Vagina (tissue), 2 donors: ENCODE measurements at regions not wholly inside any gene's neighbourhood (a gene's known extent, or its start where the extent isn't known, plus 50 kb on each side); places are given as distances from the start of the nearest gene placed in this dataset.

Source experiments
- POLR2A ChIP-seq, 2 donors: fragments of 450-650 bp; IDR thresholded peaks; one replicate each; pipeline ENCODE4 v1.6.1; 2017; ENCODE audit warnings: antibody characterized with exemption in 2 of 2, mild to moderate bottlenecking in 2 of 2, moderate library complexity in 2 of 2
- POLR2AphosphoS5 ChIP-seq, 2 donors: sonication (generic); formaldehyde crosslinking; IDR thresholded peaks; one replicate each; pipeline ENCODE4 v1.9.0; 2017; ENCODE audit warnings: antibody characterized with exemption in 2 of 2, mild to moderate bottlenecking in 2 of 2, low read depth in 1 of 2; ENCODE audit not compliant: insufficient read depth in 1 of 2
- TF ChIP-seq, protein P1 (sequence below), 3 experiments: fragments of 450-650 bp in 2 of 3; fragments of 200-600 bp in 1 of 3; sonication (generic) in 1 of 3; IDR thresholded peaks; one replicate each; pipeline ENCODE4 v1.5.1; 2017 to 2019; ENCODE audit warnings: antibody characterized with exemption in 3 of 3, mild to moderate bottlenecking in 2 of 3, moderate library complexity in 2 of 3

DNA sequence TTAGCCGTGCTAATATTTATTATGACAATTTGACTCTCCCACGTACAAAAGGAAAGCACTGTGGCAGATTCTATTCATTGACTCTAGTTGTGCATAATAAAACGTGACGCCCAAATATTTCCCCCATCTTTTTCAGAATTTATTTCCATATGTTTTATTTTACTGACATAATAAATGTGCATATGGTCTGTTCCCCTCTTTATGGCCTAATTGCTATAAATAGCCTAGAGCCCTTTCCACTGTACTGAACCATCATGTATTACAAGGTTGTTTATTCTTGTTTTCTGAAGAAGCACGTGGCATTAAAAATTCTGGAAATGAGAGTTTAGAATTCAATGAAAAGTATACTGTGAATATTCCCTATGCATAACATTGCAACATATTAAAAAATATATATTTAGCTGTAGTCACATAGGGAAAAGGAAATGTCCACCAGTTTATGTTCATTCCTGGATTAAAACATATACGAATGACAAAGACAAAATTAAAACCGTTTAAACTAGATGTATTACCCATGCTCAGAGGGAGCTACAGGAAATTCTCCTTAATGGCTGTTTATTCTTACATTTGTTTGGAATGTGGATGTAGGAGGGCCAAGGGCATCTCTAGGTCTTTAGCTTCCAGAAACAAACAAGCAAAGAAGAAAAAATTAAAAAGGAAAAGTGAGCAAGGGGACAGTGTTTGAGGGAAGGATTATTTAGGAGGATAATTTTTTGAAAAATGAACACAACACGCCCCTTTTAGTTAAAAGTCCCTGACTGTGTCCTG, 122.1 kb upstream of the MMADHC start:
- TF ChIP-seq POLR2AphosphoS5 (IDR thresholded peaks at IDR 0.05; ENCODE audit: insufficient read depth in 1 of 2, low read depth in 1 of 2) (no peak), POLR2A (IDR thresholded peaks at IDR 0.05) (no peak)
- TF ChIP-seq, protein P1, sequence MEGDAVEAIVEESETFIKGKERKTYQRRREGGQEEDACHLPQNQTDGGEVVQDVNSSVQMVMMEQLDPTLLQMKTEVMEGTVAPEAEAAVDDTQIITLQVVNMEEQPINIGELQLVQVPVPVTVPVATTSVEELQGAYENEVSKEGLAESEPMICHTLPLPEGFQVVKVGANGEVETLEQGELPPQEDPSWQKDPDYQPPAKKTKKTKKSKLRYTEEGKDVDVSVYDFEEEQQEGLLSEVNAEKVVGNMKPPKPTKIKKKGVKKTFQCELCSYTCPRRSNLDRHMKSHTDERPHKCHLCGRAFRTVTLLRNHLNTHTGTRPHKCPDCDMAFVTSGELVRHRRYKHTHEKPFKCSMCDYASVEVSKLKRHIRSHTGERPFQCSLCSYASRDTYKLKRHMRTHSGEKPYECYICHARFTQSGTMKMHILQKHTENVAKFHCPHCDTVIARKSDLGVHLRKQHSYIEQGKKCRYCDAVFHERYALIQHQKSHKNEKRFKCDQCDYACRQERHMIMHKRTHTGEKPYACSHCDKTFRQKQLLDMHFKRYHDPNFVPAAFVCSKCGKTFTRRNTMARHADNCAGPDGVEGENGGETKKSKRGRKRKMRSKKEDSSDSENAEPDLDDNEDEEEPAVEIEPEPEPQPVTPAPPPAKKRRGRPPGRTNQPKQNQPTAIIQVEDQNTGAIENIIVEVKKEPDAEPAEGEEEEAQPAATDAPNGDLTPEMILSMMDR (IDR thresholded peaks at IDR 0.05) = no peak
